ENCODE measurements at regions not wholly inside any gene's neighbourhood (a gene's known extent, or its start where the extent isn't known, plus 50 kb on each side); places are given as distances from the start of the nearest gene placed in this dataset.

- no peak overlapping the region for H3K4me3 ChIP-seq (ENCODE audit: low read depth, poor library complexity, severe bottlenecking)
- DNase-seq (ENCODE audit: low spot score in 2 of 2), result no peak
- no peak for TF ChIP-seq POLR2A (IDR thresholded peaks at IDR 0.05)
- TF ChIP-seq CTCF (IDR thresholded peaks at IDR 0.05), result no peak
- WGBS, 2 donors, result 71 to 76% methylated on average over 3 of the region's 3 CpGs
- intact Hi-C loops (cut with DNase I; ENCODE audit: low total_unique reads), result no loop called here
Observed at GRCh38 chr7:19489162-19489820, 219.5 kb downstream of the POLR1F start.

- intact Hi-C loops (cut with DNase I; ENCODE audit: low total_unique reads), result no loop called here
- H3K4me3 ChIP-seq (ENCODE audit: low read depth, poor library complexity, severe bottlenecking), result no peak overlapping the region
- no peak for DNase-seq (ENCODE audit: low spot score in 2 of 2)
- WGBS, 2 donors, result 84 to 89% methylated on average over 2 of the region's 2 CpGs
- TF ChIP-seq POLR2A (IDR thresholded peaks at IDR 0.05), result no peak
- TF ChIP-seq CTCF (IDR thresholded peaks at IDR 0.05), result no peak
Observed at GRCh38 chr7:19488056-19488455, 220.8 kb downstream of the POLR1F start.

- 87 to 98% methylated on average over 2 of the region's 2 CpGs for WGBS, 2 donors
- H3K4me3 ChIP-seq (ENCODE audit: low read depth, poor library complexity, severe bottlenecking), result no peak overlapping the region
- DNase-seq (ENCODE audit: low spot score in 2 of 2), result no peak
- intact Hi-C loops (cut with DNase I; ENCODE audit: low total_unique reads), result no loop called here
- no peak for TF ChIP-seq POLR2A (IDR thresholded peaks at IDR 0.05)
Observed at GRCh38 chr7:19482628-19483027, 226.2 kb downstream of the POLR1F start.

GRCh38 chr7:19480383-19480782 is 228.5 kb downstream of the POLR1F start:
- intact Hi-C loops (cut with DNase I; ENCODE audit: low total_unique reads), result no loop called here
- 92 to 94% methylated on average over 3 of the region's 3 CpGs for WGBS, 2 donors
- DNase-seq (ENCODE audit: low spot score in 2 of 2), result no peak
- no peak overlapping the region for H3K4me3 ChIP-seq (ENCODE audit: low read depth, poor library complexity, severe bottlenecking)
- TF ChIP-seq CTCF (IDR thresholded peaks at IDR 0.05) (no peak), POLR2A (IDR thresholded peaks at IDR 0.05) (no peak)

- 37 to 45% methylated on average over 3 of the region's 3 CpGs for WGBS, 2 donors
- intact Hi-C loops (cut with DNase I; ENCODE audit: low total_unique reads), result no loop called here
- no peak for TF ChIP-seq POLR2A (IDR thresholded peaks at IDR 0.05)
- TF ChIP-seq CTCF (IDR thresholded peaks at IDR 0.05), result no peak
- H3K4me3 ChIP-seq (ENCODE audit: low read depth, poor library complexity, severe bottlenecking), result no peak overlapping the region
- DNase-seq (ENCODE audit: low spot score in 2 of 2), result no peak
Observed at GRCh38 chr7:19470031-19470430, 238.8 kb downstream of the POLR1F start.

- DNase-seq (ENCODE audit: low spot score in 2 of 2), result no peak
- 66 to 68% methylated on average over 3 of the region's 3 CpGs for WGBS, 2 donors
- H3K4me3 ChIP-seq (ENCODE audit: low read depth, poor library complexity, severe bottlenecking), result no peak overlapping the region
- intact Hi-C loops (cut with DNase I; ENCODE audit: low total_unique reads), result no loop called here
- TF ChIP-seq POLR2A (IDR thresholded peaks at IDR 0.05) (no peak), CTCF (IDR thresholded peaks at IDR 0.05) (no peak)
Observed at GRCh38 chr7:19465861-19466260, 243.0 kb downstream of the POLR1F start.
